HG03039 (cell line): ENCODE measurements at regions not wholly inside any gene's neighbourhood (a gene's known extent, or its start where the extent isn't known, plus 50 kb on each side); places are given as distances from the start of the nearest gene placed in this dataset.
A peak's percentile ranks its signal among the peaks of the same experiment; 100 is the strongest.

Experiments
- ATAC-seq: cut with Tn5 transposase; IDR thresholded peaks from one replicate; pipeline ENCODE4 v1.9.1; 2021; ENCODE audit warnings: mild to moderate bottlenecking, moderate library complexity; ENCODE audit not compliant: unreplicated experiment

GRCh38 chr2:60106836-60107529 is 446.5 kb downstream of the BCL11A start:
- ATAC-seq: no peak

GRCh38 chr2:60105906-60106305 is 447.5 kb downstream of the BCL11A start:
- no peak for ATAC-seq

GRCh38 chr2:60104514-60105505 is 448.6 kb downstream of the BCL11A start:
- ATAC-seq: peak; percentile 67

GRCh38 chr2:60100034-60100433 is 453.4 kb downstream of the BCL11A start:
- no peak for ATAC-seq

- ATAC-seq: no peak
Observed at GRCh38 chr2:60098996-60099395, 454.5 kb downstream of the BCL11A start.

- ATAC-seq: no peak
Observed at GRCh38 chr2:60097298-60097697, 456.2 kb downstream of the BCL11A start.

GRCh38 chr2:60096556-60096955 is 456.9 kb downstream of the BCL11A start:
- no peak for ATAC-seq

- no peak for ATAC-seq
Observed at GRCh38 chr2:60095903-60096302, 457.6 kb downstream of the BCL11A start.

- ATAC-seq: no peak
Observed at GRCh38 chr2:60095202-60095815, 458.1 kb downstream of the BCL11A start.

GRCh38 chr2:60094450-60094929 is 459.0 kb downstream of the BCL11A start:
- ATAC-seq: no peak

GRCh38 chr2:60092781-60093180 is 460.7 kb downstream of the BCL11A start:
- no peak for ATAC-seq

- ATAC-seq: no peak
Observed at GRCh38 chr2:60091894-60092293, 461.6 kb downstream of the BCL11A start.

GRCh38 chr2:60091266-60091665 is 462.2 kb downstream of the BCL11A start:
- ATAC-seq: no peak

- ATAC-seq: no peak
Observed at GRCh38 chr2:60079562-60079961, 473.9 kb downstream of the BCL11A start.

- ATAC-seq: no peak
Observed at GRCh38 chr2:60075048-60075447, 478.4 kb downstream of the BCL11A start.

GRCh38 chr2:60073201-60073600 is 480.3 kb downstream of the BCL11A start:
- ATAC-seq: no peak

GRCh38 chr2:60072609-60073008 is 480.8 kb downstream of the BCL11A start:
- no peak for ATAC-seq

- no peak for ATAC-seq
Observed at GRCh38 chr2:60071490-60071831, 482.0 kb downstream of the BCL11A start.

GRCh38 chr2:60070736-60071489 is 482.5 kb downstream of the BCL11A start:
- ATAC-seq: no peak

GRCh38 chr2:60070196-60070595 is 483.3 kb downstream of the BCL11A start:
- no peak for ATAC-seq

- ATAC-seq: no peak
Observed at GRCh38 chr2:60068755-60069154, 484.7 kb downstream of the BCL11A start.
